ENCODE measurements at regions not wholly inside any gene's neighbourhood (a gene's known extent, or its start where the extent isn't known, plus 50 kb on each side); places are given as distances from the start of the nearest gene placed in this dataset.
"Not testable (repeated sequence)": the region's sequence is repeated elsewhere in the genome, so short reads cannot be mapped to it uniquely, and the experiment has no call there.

DNA sequence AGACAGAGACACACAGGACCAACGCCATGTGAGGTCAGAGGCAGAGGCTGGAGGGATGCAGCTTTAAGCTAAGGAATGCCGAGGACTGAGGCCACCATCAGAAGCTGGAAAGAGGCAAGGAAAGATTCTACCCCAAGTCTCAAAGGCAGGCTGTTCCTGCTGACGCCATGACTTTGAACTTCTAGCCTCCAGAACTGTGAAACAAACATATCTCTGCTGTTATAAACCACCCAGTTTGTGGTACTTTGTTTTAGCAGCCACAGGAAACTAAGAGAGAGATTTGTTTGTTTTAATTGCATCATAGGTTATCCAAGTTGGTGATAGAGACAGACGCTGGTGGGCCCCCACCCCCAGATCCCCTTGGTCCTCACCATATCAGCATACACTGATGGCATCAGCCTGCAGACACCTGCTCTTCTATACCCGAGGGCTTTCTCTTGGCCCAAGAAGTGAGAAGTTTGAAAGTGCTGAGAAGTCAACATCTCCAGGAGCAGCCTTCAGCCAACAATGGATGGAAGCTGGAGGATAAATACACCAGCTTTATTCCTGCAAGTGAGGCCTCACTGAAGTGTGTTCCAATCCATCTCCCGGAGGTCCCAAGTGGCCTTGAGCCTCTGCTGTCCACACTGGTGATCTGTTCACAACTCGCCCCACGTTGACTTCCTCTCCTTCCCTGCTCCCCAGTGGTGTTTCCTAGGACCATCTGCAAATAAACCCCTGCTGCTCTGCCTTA lies 154.7 kb downstream of the BTBD3 start:
- no peak for DNase-seq

DNA sequence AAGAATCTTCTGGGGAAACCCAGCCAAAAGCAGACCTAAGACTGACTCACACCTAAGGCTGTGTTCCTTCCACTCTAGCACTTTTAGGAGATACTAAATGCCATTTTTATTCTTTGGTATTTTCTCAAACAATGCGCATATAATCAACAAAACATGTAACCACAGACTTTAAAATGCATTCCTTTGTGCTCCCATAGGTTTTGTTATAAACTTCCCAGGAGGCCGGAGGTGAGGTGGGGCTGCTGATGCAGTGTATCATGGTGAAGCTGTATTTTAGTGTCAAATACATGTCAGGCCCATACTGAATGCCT lies 155.2 kb downstream of the BTBD3 start:
- DNase-seq = no peak

GRCh38 chr20:12074111-12074655 lies 156.5 kb downstream of the BTBD3 start:
- DNase-seq = no peak

GRCh38 chr20:12076200-12076599 lies 158.5 kb downstream of the BTBD3 start:
- DNase-seq = no peak

GRCh38 chr20:12077875-12078274 lies 160.2 kb downstream of the BTBD3 start:
- DNase-seq = no peak

DNA sequence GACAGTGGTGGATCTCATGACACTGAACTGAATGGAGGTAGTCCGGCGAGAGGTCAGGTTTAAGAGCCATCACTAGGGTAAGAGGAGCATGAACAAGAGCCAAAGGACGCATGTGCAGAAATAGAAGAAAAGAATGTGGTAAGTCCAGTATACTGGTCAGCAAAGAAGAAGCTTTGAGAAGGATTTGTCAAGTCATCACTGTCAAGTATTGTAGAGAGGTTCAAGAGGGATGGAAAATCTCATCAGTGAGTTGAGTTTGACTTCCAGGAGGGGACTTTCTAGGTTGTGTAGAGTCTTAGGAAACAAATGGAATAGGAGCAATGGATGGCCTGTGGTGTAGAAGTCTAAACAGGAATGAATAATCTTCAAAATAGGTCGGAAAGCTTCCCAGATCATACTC lies 161.8 kb downstream of the BTBD3 start:
- DNase-seq = no peak

DNA sequence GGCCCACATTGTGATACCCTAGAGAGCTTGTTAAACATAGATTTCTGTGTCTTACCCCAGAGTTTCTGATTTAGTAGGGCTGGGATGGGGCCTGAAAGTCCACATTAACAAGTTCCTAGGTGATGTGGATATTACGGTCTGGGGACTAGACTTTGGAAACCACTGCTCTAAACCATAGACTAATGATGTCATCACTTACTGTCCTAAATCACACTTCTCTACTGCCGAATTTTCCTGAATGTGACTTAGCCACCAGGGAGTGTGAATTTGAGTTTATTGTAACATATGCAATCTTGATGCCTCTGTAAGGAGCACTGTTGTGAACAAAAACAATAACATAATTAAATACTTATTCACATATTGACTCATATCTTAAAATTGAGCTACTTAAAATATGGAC lies 165.6 kb downstream of the BTBD3 start:
- no peak for DNase-seq

DNA sequence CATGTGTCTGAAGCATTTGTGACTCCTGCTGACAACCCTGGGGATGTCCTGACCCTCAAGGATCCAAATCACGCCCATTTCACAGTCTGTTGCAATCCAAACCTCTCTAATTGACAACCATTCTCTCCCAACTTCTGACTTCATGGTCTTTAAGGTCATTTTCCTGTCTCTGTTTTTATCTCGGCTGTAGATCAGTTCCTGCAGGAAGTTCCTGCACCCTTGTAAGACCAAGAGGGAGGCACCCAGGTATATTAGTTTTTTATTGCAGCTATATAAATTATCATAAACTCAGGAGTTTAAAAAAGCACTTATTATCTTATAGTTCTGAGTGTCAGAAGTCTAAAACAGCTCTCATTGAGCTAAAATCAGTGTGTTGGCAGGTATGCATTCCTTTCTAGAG lies 166.8 kb downstream of the BTBD3 start:
- DNase-seq = no peak

GRCh38 chr20:12086359-12086758 lies 168.7 kb downstream of the BTBD3 start:
- no peak for DNase-seq

DNA sequence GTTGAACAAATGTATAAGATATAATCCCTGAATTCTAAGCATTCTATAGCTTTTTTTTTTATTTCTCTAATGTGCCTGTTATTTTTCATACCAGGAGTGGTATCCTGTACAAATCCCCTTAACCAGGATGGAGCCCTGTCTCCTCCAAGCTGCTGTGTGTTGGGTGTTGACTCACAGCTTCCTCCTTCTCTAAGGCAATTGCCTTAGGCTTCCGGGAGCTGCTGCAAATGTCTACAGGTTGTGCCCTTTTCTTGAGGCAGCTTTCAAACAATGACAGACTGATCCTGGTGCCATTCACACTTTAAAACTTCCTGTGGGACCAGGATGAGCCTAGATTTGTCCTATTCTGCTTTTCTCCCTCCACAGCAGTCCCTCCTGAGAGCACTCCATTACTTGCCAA lies 173.2 kb downstream of the BTBD3 start:
- DNase-seq = no peak

DNA sequence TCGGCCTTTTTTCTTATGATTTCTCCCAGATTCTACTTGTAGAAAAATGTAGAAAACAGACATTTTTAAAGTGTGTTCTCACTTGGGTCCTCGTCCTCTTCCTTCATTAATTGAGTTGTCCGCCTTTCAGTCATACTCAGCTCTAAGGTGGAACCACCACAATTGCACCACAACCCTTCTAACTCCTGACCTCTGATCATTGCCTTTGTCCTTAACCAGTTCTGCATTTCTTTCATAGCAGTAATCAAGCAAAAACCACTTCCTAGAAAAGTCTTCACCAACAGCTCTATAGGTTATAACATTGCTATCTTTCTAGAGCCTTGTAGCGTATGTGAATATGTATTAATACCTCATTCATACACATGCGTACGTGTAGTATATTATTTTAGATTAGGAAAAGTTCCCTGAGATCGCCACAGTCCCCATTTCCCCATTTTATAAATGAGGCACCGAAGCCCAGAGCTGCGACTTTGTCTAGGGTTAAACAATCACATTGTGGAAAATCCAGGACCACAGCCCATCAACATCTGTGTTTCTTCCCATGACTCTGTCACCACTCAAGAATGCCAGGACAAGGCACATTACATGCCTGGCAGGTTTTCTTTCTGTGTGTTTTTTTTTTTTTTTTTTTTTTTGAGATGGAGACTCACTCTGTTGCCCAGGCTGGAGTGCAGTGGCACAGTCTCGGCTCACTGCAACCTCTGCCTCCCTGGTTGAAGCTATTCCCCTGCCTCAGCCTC lies 175.5 kb downstream of the BTBD3 start:
- no peak for DNase-seq

DNA sequence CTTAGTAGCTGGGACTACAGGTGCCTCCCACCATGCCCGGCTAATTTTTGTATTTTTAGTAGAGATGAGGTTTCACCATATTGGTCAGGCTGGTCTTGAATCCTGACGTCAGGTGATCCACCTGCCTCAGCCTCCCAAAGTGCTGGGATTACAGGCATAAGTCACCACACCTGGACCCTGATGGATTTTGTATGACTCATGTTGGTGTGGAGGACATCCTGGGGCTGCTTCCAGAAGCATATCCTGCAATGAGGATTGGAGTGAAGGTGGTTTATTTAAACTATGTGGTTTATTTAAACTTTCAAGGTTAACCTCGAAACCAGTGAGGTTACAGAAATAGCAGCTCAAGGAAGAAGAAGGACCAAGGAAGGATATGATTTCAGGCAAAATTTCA lies 176.1 kb downstream of the BTBD3 start:
- DNase-seq = not testable (repeated sequence)

DNA sequence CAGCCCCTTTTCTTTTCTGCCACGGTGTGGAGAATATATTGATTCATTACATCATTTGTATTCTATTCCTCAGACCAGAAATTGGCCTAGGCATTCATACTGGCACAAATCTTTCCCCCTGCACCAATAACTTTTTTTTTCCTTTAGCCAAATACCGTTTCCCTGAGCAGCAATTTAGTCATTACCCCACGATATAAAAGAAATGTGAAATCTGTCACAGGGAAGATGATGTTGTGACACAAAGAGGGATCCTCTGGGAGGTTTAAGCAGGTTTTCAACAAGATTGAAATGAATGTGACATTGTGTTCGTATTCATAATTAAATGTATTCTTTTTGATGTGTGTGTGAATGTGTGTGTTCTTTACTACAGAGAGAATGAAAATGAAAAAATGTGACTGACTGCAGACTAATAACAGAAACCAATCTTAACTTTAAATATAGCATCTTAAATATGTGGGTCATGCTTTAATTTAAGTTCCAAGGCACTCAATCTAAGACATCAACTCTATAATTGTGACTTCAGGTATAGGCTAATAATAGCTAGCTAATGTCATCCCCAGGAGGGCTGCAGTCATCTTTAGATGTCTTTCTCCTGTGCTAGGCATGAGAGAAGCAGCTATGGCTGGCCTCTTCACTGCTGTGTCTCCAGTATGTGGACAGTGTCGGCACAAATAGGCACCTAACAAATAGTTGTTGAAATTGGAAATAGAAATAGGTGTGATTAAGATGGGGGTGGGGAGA lies 177.7 kb downstream of the BTBD3 start:
- DNase-seq = no peak

- no peak for DNase-seq
Observed at GRCh38 chr20:12098421-12098820, 180.7 kb downstream of the BTBD3 start.

DNA sequence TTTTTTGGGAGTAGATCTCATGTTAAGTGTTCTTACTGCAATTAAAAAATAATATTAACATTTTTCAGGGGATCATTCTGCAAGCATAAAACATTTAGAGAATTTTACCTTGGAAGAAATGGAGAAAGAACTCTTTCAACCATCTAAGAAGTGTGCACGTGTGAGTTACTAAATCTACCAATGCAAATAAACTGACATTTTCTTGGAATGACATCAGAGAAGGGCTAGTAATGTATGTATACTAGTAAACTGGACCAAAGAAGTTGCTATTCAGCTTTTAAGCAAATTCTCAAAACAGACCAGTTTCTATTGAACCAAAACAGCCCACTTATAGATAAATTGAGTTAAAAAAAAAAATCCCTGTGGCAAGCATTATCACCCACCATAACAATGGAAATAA lies 191.2 kb downstream of the BTBD3 start:
- no peak for DNase-seq

DNA sequence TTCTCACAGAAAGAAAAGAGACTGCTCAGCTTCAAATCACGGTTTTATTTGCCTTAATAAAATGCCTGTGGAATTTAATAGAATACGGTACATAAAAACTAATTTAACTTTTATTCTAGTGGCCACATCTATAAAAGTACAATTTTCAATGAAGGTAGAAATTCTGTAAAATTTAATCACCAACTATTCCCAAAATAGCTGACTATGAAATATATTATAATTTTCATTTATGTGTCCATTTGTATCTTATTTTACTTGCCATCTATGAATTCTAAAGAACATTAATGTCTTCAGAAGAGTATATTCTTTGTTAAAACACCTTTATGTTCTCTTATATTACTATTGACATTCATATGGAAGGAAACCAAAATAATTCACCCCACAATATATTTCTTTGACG lies 192.6 kb downstream of the BTBD3 start:
- DNase-seq = no peak

DNA sequence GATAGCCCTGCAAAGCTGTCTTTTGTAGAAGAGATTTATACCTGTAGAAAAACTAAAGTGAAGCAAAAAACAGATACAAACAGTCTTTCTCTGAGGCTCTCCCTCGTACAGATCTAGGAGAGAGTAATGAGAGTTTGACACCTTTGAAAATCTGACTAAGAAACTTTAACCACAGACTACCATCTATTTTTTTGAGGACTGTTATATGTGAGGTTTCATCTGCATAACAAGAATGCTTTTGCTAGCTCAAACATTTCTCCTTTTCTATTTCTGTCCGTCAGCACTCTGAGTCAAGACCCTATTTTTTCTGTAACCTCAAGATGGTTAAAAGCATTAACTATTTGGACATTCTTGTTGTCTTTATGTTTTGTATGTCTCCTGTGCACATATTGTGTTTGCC lies 193.0 kb downstream of the BTBD3 start:
- DNase-seq = no peak

- no peak for DNase-seq
Observed at GRCh38 chr20:12111431-12112088, 193.9 kb downstream of the BTBD3 start.

- DNase-seq = no peak
Observed at GRCh38 chr20:12112089-12112474, 194.4 kb downstream of the BTBD3 start.

DNA sequence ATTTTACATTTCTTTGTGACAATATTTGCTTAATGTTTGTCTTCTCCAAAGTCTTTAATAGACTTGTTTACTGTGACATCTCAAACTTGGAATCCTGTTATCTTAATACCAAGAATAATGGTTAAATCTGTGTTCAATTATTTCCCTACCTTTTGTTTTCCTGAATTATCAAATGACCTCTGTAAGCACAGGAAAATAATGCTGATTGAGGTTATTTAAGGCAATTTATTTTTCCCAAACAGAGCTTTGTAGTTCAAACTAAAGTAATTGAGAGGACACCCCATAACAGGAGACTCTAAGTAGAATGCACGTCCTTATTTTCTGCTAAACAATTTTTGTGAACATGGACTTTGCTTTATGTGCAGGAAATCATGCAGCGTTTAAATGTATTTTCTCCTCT lies 195.0 kb downstream of the BTBD3 start:
- DNase-seq = no peak

- DNase-seq = no peak
Observed at GRCh38 chr20:12113075-12113467, 195.4 kb downstream of the BTBD3 start.
